Thyroid gland (tissue), 4 donors: ENCODE measurements at regions not wholly inside any gene's neighbourhood (a gene's known extent, or its start where the extent isn't known, plus 50 kb on each side); places are given as distances from the start of the nearest gene placed in this dataset.

Experiments
- POLR2A ChIP-seq, 2 donors: fragments of 450-650 bp; IDR thresholded peaks; one replicate each; pipeline ENCODE4 v1.6.1; 2017; ENCODE audit warnings: antibody characterized with exemption in 2 of 2, mild to moderate bottlenecking in 2 of 2, moderate library complexity in 1 of 2
- TF ChIP-seq, protein P1 (sequence below), 6 experiments: fragments of 200-600 bp in 3 of 6; fragments of 450-650 bp in 3 of 6; sonication (generic) in 3 of 6; IDR thresholded peaks; one replicate each; pipeline ENCODE4 v1.5.1; 2016 to 2019; ENCODE audit warnings: antibody characterized with exemption in 6 of 6, mild to moderate bottlenecking in 2 of 6, inconsistent platforms in 1 of 6, moderate library complexity in 1 of 6

DNA sequence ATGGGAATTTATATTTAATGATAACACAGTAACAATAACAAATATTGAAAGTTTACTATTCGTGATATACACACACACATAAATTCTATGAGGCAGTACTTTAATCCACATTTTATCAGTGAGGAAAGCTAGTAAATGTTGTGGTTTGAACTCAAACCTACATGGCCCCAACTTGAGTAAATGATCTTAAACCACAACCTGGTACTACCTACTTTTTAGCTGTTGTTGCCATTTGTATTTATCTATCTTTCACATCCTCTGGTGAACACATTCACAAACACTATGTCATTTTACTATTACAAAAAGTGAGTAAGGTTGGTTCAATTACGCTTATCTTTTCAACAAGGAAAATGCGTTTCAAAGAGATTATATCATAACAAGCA, 186.1 kb downstream of the SMC2 start:
- TF ChIP-seq, protein P1, sequence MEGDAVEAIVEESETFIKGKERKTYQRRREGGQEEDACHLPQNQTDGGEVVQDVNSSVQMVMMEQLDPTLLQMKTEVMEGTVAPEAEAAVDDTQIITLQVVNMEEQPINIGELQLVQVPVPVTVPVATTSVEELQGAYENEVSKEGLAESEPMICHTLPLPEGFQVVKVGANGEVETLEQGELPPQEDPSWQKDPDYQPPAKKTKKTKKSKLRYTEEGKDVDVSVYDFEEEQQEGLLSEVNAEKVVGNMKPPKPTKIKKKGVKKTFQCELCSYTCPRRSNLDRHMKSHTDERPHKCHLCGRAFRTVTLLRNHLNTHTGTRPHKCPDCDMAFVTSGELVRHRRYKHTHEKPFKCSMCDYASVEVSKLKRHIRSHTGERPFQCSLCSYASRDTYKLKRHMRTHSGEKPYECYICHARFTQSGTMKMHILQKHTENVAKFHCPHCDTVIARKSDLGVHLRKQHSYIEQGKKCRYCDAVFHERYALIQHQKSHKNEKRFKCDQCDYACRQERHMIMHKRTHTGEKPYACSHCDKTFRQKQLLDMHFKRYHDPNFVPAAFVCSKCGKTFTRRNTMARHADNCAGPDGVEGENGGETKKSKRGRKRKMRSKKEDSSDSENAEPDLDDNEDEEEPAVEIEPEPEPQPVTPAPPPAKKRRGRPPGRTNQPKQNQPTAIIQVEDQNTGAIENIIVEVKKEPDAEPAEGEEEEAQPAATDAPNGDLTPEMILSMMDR (IDR thresholded peaks at IDR 0.05): no peak
- TF ChIP-seq POLR2A (IDR thresholded peaks at IDR 0.05): no peak
